GM21786 (cell line): ENCODE measurements at regions not wholly inside any gene's neighbourhood (a gene's known extent, or its start where the extent isn't known, plus 50 kb on each side); places are given as distances from the start of the nearest gene placed in this dataset.
A peak's percentile ranks its signal among the peaks of the same experiment; 100 is the strongest.
"Not testable (repeated sequence)": the region's sequence is repeated elsewhere in the genome, so short reads cannot be mapped to it uniquely, and the experiment has no call there.

Source experiments
- ATAC-seq: cut with Tn5 transposase; IDR thresholded peaks from one replicate; pipeline ENCODE4 v1.9.1; 2021; ENCODE audit not compliant: unreplicated experiment

GRCh38 chr5:14996997-14997396 lies 125.4 kb upstream of the ANKH start:
- peak; percentile 69 for ATAC-seq

- ATAC-seq = no peak
Measured at GRCh38 chr5:14995229-14995628, 123.7 kb upstream of the ANKH start.

GRCh38 chr5:14993459-14994133 lies 122.0 kb upstream of the ANKH start:
- ATAC-seq = not testable (repeated sequence)

GRCh38 chr5:14992751-14993458 lies 121.3 kb upstream of the ANKH start:
- ATAC-seq = peak; percentile 70

- no peak for ATAC-seq
Measured at GRCh38 chr5:14988223-14988622, 116.6 kb upstream of the ANKH start.

- no peak for ATAC-seq
Measured at GRCh38 chr5:14986413-14986812, 114.8 kb upstream of the ANKH start.

- no peak for ATAC-seq
Measured at GRCh38 chr5:14983666-14984441, 112.3 kb upstream of the ANKH start.

GRCh38 chr5:14980698-14981097 lies 109.1 kb upstream of the ANKH start:
- no peak for ATAC-seq

- no peak for ATAC-seq
Measured at GRCh38 chr5:14977058-14977685, 105.6 kb upstream of the ANKH start.

- ATAC-seq = no peak
Measured at GRCh38 chr5:14976486-14976885, 104.9 kb upstream of the ANKH start.

GRCh38 chr5:14971873-14972272 lies 100.3 kb upstream of the ANKH start:
- no peak for ATAC-seq

GRCh38 chr5:14968796-14969195 lies 97.2 kb upstream of the ANKH start:
- no peak for ATAC-seq

- ATAC-seq = no peak
Measured at GRCh38 chr5:14967166-14967565, 95.6 kb upstream of the ANKH start.

GRCh38 chr5:14965815-14966214 lies 94.2 kb upstream of the ANKH start:
- ATAC-seq = no peak

GRCh38 chr5:14962604-14963003 lies 91.0 kb upstream of the ANKH start:
- no peak for ATAC-seq

GRCh38 chr5:14960120-14960462 lies 88.5 kb upstream of the ANKH start:
- no peak for ATAC-seq

GRCh38 chr5:14959399-14960119 lies 88.0 kb upstream of the ANKH start:
- no peak for ATAC-seq

GRCh38 chr5:14958188-14958587 lies 86.6 kb upstream of the ANKH start:
- no peak for ATAC-seq

GRCh38 chr5:14956423-14957046 lies 85.0 kb upstream of the ANKH start:
- ATAC-seq = no peak

- no peak for ATAC-seq
Measured at GRCh38 chr5:14954616-14955343, 83.2 kb upstream of the ANKH start.
